Neural cell (in vitro differentiated cells): ENCODE measurements at regions not wholly inside any gene's neighbourhood (a gene's known extent, or its start where the extent isn't known, plus 50 kb on each side); places are given as distances from the start of the nearest gene placed in this dataset.

Source experiments
- CTCF ChIP-seq: fragments of 450-650 bp; IDR thresholded peaks from 2 replicates; pipeline ENCODE4 v1.5.1; 2014; ENCODE audit warnings: antibody characterized with exemption, mild to moderate bottlenecking, moderate library complexity; ENCODE audit not compliant: poor library complexity, severe bottlenecking
- EP300 ChIP-seq: fragments of 450-650 bp; conservative IDR thresholded peaks from 2 replicates; pipeline ENCODE4 v1.6.1; 2014; ENCODE audit warnings: antibody characterized with exemption, mild to moderate bottlenecking, moderate library complexity; ENCODE audit not compliant: poor library complexity, severe bottlenecking
- EZH2 ChIP-seq: fragments of 200-600, 300-800 bp; shearing (Covaris generic), sonication (generic); IDR thresholded peaks from 2 replicates; pipeline ENCODE4 v1.6.1; 2014; ENCODE audit warnings: antibody characterized with exemption, low read length, borderline replicate concordance, mild to moderate bottlenecking; ENCODE audit not compliant: insufficient read depth, poor library complexity, severe bottlenecking
- POLR2AphosphoS5 ChIP-seq: IDR thresholded peaks from 2 replicates; pipeline ENCODE4 v1.6.1; 2012
- TAF1 ChIP-seq: IDR thresholded peaks from 2 replicates; pipeline ENCODE4 v1.6.1; 2012; ENCODE audit warnings: low read depth

- no peak for TF ChIP-seq TAF1
- no peak for TF ChIP-seq POLR2AphosphoS5
- TF ChIP-seq CTCF = no peak
- TF ChIP-seq EZH2 = no peak
- TF ChIP-seq EP300 = no peak
These were observed 296.6 kb upstream of the GRAMD2B start for GRCh38 chr5:126126574-126126973.
